ENCODE measurements at regions not wholly inside any gene's neighbourhood (a gene's known extent, or its start where the extent isn't known, plus 50 kb on each side); places are given as distances from the start of the nearest gene placed in this dataset.

- Histone ChIP-seq H3K27ac (no peak overlapping the region), H3K4me3 (no peak overlapping the region), H3K27me3 (no peaks in the 10 kb centered on the region), H3K4me1 (no peaks in the 10 kb centered on the region), H3K36me3 (no peaks in the 10 kb centered on the region), H3K9me3 (no peaks in the 10 kb centered on the region)
- WGBS, 2 donors (ENCODE audit: low coverage in 1 of 2): 71 to 75% methylated on average over 2 to 6 of the region's 6 CpGs
- in situ Hi-C loops (cut with MboI; ENCODE audit: low pct_ligation_motif_present in 1 of 4, low pct_unique_long_range_greater_than_20kb in 1 of 4, low sequenced_read_pairs in 3 of 4) (no loop called here), intact Hi-C loops (cut with DNase I; ENCODE audit: low total_unique reads) (loop anchor here (1.0 kb wide), 1 partner anchor 27 kb away; no protein-coding TSS in a partner anchor)
- TF ChIP-seq EP300 (IDR thresholded peaks at IDR 0.05; ENCODE audit: low read depth) (no peak), POLR2AphosphoS5 (IDR thresholded peaks at IDR 0.05) (no peak), POLR2A (IDR thresholded peaks at IDR 0.05) (no peak), CTCF (IDR thresholded peaks at IDR 0.05) (no peak)
- DNase-seq: no peak
Observed at GRCh38 chr15:61671736-61672135, 388.5 kb downstream of the VPS13C start.

- in situ Hi-C loops (cut with MboI; ENCODE audit: low pct_ligation_motif_present in 1 of 4, low pct_unique_long_range_greater_than_20kb in 1 of 4, low sequenced_read_pairs in 3 of 4) (no loop called here), intact Hi-C loops (cut with DNase I; ENCODE audit: low total_unique reads) (no loop called here)
- H3K27ac ChIP-seq: no peak overlapping the region
- DNase-seq: no peak
- no peak overlapping the region for H3K4me3 ChIP-seq
- no peaks in the 10 kb centered on the region for H3K27me3 ChIP-seq
- no peaks in the 10 kb centered on the region for H3K9me3 ChIP-seq
- 69 to 85% methylated on average over 4 to 12 of the region's 12 CpGs for WGBS, 2 donors (ENCODE audit: low coverage in 1 of 2)
- H3K4me1 ChIP-seq: no peaks in the 10 kb centered on the region
- H3K36me3 ChIP-seq: no peaks in the 10 kb centered on the region
- no peak for TF ChIP-seq EP300 (IDR thresholded peaks at IDR 0.05; ENCODE audit: low read depth)
- no peak for TF ChIP-seq CTCF (IDR thresholded peaks at IDR 0.05)
- TF ChIP-seq POLR2AphosphoS5 (IDR thresholded peaks at IDR 0.05): no peak
- TF ChIP-seq POLR2A (IDR thresholded peaks at IDR 0.05): no peak
Observed at GRCh38 chr15:61668444-61668843, 391.8 kb downstream of the VPS13C start.

GRCh38 chr15:61661791-61662190, 398.5 kb downstream of the VPS13C start:
- 40 to 50% methylated on average over 1 of the region's 1 CpG for WGBS, 2 donors (ENCODE audit: low coverage in 1 of 2)
- TF ChIP-seq CTCF (IDR thresholded peaks at IDR 0.05): no peak
- no peak for TF ChIP-seq POLR2A (IDR thresholded peaks at IDR 0.05)
- TF ChIP-seq POLR2AphosphoS5 (IDR thresholded peaks at IDR 0.05): no peak
- no peak for TF ChIP-seq EP300 (IDR thresholded peaks at IDR 0.05; ENCODE audit: low read depth)
- H3K27me3 ChIP-seq: no peaks in the 10 kb centered on the region
- no peak overlapping the region for H3K27ac ChIP-seq
- DNase-seq: no peak
- intact Hi-C loops (cut with DNase I; ENCODE audit: low total_unique reads): no loop called here
- no peaks in the 10 kb centered on the region for H3K4me1 ChIP-seq
- no peak overlapping the region for H3K4me3 ChIP-seq
- in situ Hi-C loops (cut with MboI; ENCODE audit: low pct_ligation_motif_present in 1 of 4, low pct_unique_long_range_greater_than_20kb in 1 of 4, low sequenced_read_pairs in 3 of 4): no loop called here
- no peaks in the 10 kb centered on the region for H3K36me3 ChIP-seq
- no peaks in the 10 kb centered on the region for H3K9me3 ChIP-seq

GRCh38 chr15:61660579-61660978, 399.7 kb downstream of the VPS13C start:
- Histone ChIP-seq H3K4me3 (no peak overlapping the region), H3K36me3 (no peaks in the 10 kb centered on the region), H3K9me3 (no peaks in the 10 kb centered on the region), H3K27me3 (no peaks in the 10 kb centered on the region), H3K27ac (no peak overlapping the region), H3K4me1 (no peaks in the 10 kb centered on the region)
- DNase-seq: no peak
- in situ Hi-C loops (cut with MboI; ENCODE audit: low pct_ligation_motif_present in 1 of 4, low pct_unique_long_range_greater_than_20kb in 1 of 4, low sequenced_read_pairs in 3 of 4): no loop called here
- TF ChIP-seq POLR2AphosphoS5 (IDR thresholded peaks at IDR 0.05) (no peak), CTCF (IDR thresholded peaks at IDR 0.05) (no peak), POLR2A (IDR thresholded peaks at IDR 0.05) (no peak), EP300 (IDR thresholded peaks at IDR 0.05; ENCODE audit: low read depth) (no peak)
- intact Hi-C loops (cut with DNase I; ENCODE audit: low total_unique reads): no loop called here
- 78 to 83% methylated on average over 2 of the region's 2 CpGs for WGBS, 2 donors (ENCODE audit: low coverage in 1 of 2)
